ENCODE measurements at regions not wholly inside any gene's neighbourhood (a gene's known extent, or its start where the extent isn't known, plus 50 kb on each side); places are given as distances from the start of the nearest gene placed in this dataset.
"Not testable (repeated sequence)": the region's sequence is repeated elsewhere in the genome, so short reads cannot be mapped to it uniquely, and the experiment has no call there.

DNA sequence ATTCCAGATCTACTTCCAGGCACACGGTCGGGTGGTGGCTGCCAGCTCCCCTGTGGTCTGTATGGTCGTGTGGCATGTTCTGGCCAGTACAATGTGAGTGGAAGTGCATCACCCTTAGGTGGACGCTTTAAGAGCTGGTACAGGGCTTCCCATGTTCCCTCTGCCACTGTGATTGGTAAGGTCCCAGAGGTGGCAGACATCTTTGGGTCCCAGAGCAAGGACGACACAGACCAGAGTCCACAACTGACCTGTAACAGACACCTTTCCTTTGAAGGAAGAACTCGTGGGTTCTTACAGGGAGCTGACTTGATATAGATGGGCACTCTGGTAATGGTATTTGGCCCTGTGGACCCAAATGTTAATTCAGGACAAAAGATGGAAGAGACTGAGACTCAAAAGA is 90.0 kb upstream of the GDNF start:
- Histone ChIP-seq H3K4me3 (ENCODE audit: low read length) (no peak overlapping the region), H3K27ac (ENCODE audit: low read depth, low read length) (no peak overlapping the region), H3K9ac (ENCODE audit: extremely low read depth, low read length, poor library complexity, severe bottlenecking) (no peak overlapping the region), H3K4me1 (ENCODE audit: control insufficient read depth, insufficient read depth, low read length) (no peaks in the 10 kb centered on the region), H3K36me3 (ENCODE audit: control insufficient read depth, insufficient read depth, low read length) (no peaks in the 10 kb centered on the region), H3K9me3 (ENCODE audit: control insufficient read depth, low read length) (no peaks in the 10 kb centered on the region), H3K27me3 (ENCODE audit: control insufficient read depth, insufficient read depth, low read length, poor library complexity, severe bottlenecking) (no peaks in the 10 kb centered on the region)
- Mint-ChIP-seq H3K27me3 (ENCODE audit: insufficient read depth) (peaks cover 8% of the 10 kb centered on the region), H3K36me3 (ENCODE audit: low read depth) (no peaks in the 10 kb centered on the region), H3K27ac (no peak overlapping the region), H3K4me1 (no peaks in the 10 kb centered on the region), H3K9me3 (no peaks in the 10 kb centered on the region), H3K4me3 (no peak overlapping the region)
- TF ChIP-seq, protein P1, sequence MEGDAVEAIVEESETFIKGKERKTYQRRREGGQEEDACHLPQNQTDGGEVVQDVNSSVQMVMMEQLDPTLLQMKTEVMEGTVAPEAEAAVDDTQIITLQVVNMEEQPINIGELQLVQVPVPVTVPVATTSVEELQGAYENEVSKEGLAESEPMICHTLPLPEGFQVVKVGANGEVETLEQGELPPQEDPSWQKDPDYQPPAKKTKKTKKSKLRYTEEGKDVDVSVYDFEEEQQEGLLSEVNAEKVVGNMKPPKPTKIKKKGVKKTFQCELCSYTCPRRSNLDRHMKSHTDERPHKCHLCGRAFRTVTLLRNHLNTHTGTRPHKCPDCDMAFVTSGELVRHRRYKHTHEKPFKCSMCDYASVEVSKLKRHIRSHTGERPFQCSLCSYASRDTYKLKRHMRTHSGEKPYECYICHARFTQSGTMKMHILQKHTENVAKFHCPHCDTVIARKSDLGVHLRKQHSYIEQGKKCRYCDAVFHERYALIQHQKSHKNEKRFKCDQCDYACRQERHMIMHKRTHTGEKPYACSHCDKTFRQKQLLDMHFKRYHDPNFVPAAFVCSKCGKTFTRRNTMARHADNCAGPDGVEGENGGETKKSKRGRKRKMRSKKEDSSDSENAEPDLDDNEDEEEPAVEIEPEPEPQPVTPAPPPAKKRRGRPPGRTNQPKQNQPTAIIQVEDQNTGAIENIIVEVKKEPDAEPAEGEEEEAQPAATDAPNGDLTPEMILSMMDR (conservative IDR thresholded peaks at IDR 0.05) = no peak
- 93 to 96% methylated on average over 4 to 6 of the region's 6 CpGs for WGBS, 2 experiments (ENCODE audit: insufficient coverage in 1 of 2, insufficient read length in 1 of 2)
- DNase-seq = no peak

DNA sequence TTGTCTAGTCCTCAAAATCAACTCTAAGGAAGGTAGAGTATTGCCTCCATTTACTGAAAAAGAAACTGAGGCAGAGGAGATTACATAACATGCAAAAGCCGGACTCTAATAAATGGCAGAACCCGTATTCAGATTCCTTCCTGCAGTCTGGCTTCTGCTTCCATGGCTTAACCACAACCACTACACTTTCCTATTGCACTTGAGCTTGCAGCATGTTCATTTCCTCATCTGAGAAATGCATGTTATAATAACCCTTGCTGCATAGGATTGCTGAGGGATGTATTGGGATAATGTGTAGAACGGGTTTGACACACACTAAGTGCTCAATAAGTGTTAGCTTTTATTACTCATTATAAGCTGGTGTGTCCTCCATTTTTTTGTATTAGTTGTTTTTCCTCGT is 87.9 kb upstream of the GDNF start:
- H3K27me3 Mint-ChIP-seq (ENCODE audit: insufficient read depth); H3K9ac ChIP-seq (ENCODE audit: extremely low read depth, low read length, poor library complexity, severe bottlenecking); H3K27ac ChIP-seq (ENCODE audit: low read depth, low read length); H3K27ac Mint-ChIP-seq; H3K27me3 ChIP-seq (ENCODE audit: control insufficient read depth, insufficient read depth, low read length, poor library complexity, severe bottlenecking); H3K4me1 Mint-ChIP-seq; H3K4me3 Mint-ChIP-seq; H3K36me3 Mint-ChIP-seq (ENCODE audit: low read depth); DNase-seq; H3K4me1 ChIP-seq (ENCODE audit: control insufficient read depth, insufficient read depth, low read length); H3K4me3 ChIP-seq (ENCODE audit: low read length); H3K9me3 Mint-ChIP-seq; H3K36me3 ChIP-seq (ENCODE audit: control insufficient read depth, insufficient read depth, low read length); H3K9me3 ChIP-seq (ENCODE audit: control insufficient read depth, low read length): not testable (repeated sequence)
- 89 to 100% methylated on average over 1 to 2 of the region's 4 CpGs for WGBS, 2 experiments (ENCODE audit: insufficient coverage in 1 of 2, insufficient read length in 1 of 2)

DNA sequence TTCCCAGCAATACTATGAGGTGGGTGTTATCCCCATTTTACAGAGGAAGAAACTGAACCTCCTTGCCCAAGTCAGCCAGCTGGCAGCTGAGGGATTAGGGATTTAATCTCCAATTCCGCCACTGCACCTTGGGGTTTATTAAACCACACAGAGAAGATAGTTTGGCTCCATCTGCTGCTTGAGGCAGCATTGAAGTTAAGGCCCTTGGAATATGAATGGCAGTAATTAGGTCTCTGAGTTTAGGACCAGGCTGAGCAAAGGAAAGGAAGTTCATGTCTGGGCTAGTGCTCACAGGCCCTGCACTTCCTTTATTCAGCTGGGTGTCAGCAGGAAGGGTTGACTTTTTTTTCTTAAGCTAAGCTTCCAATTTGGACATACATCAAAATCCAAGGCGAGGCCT is 86.9 kb upstream of the GDNF start:
- WGBS, 2 experiments (ENCODE audit: insufficient coverage in 1 of 2, insufficient read length in 1 of 2) = 80 to 90% methylated on average over 1 to 2 of the region's 2 CpGs
- H3K27me3 Mint-ChIP-seq (ENCODE audit: insufficient read depth) = peaks cover 2% of the 10 kb centered on the region
- no peaks in the 10 kb centered on the region for H3K9me3 ChIP-seq (ENCODE audit: control insufficient read depth, low read length)
- H3K4me3 Mint-ChIP-seq = no peak overlapping the region
- H3K9ac ChIP-seq (ENCODE audit: extremely low read depth, low read length, poor library complexity, severe bottlenecking) = no peak overlapping the region
- H3K27me3 ChIP-seq (ENCODE audit: control insufficient read depth, insufficient read depth, low read length, poor library complexity, severe bottlenecking) = no peaks in the 10 kb centered on the region
- H3K36me3 ChIP-seq (ENCODE audit: control insufficient read depth, insufficient read depth, low read length) = no peaks in the 10 kb centered on the region
- H3K27ac ChIP-seq (ENCODE audit: low read depth, low read length) = no peak overlapping the region
- no peak overlapping the region for H3K27ac Mint-ChIP-seq
- TF ChIP-seq, protein P1 (conservative IDR thresholded peaks at IDR 0.05) = no peak
- no peaks in the 10 kb centered on the region for H3K36me3 Mint-ChIP-seq (ENCODE audit: low read depth)
- H3K4me1 Mint-ChIP-seq = no peaks in the 10 kb centered on the region
- H3K9me3 Mint-ChIP-seq = peaks cover 2% of the 10 kb centered on the region
- no peak for DNase-seq
- no peak overlapping the region for H3K4me3 ChIP-seq (ENCODE audit: low read length)
- no peaks in the 10 kb centered on the region for H3K4me1 ChIP-seq (ENCODE audit: control insufficient read depth, insufficient read depth, low read length)

DNA sequence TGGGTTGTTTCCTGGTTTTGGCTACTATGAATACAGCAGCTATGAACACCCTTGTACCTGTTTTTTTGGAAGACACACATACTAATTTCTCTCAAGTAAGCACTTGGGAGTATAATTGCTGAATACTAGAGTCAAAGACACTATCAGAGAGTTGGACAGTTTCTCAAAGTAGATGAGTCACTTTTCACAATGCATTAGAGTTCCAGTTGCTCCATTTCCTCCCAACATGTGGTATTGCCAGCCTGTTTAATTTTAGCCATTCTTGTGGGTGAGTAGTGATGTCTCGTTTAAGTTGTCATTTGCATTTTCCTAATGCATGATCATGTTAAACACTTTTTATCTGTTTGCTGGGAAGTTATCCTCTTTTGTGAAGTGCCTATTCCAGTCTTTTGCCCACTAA is 81.6 kb upstream of the GDNF start:
- Mint-ChIP-seq H3K4me3 (no peak overlapping the region), H3K36me3 (ENCODE audit: low read depth) (no peaks in the 10 kb centered on the region), H3K9me3 (peaks cover 5% of the 10 kb centered on the region), H3K27ac (no peak overlapping the region), H3K4me1 (peaks cover 4% of the 10 kb centered on the region), H3K27me3 (ENCODE audit: insufficient read depth) (peaks cover 11% of the 10 kb centered on the region)
- no peaks in the 10 kb centered on the region for H3K4me1 ChIP-seq (ENCODE audit: control insufficient read depth, insufficient read depth, low read length)
- H3K36me3 ChIP-seq (ENCODE audit: control insufficient read depth, insufficient read depth, low read length) = no peaks in the 10 kb centered on the region
- H3K27me3 ChIP-seq (ENCODE audit: control insufficient read depth, insufficient read depth, low read length, poor library complexity, severe bottlenecking) = no peaks in the 10 kb centered on the region
- H3K27ac ChIP-seq (ENCODE audit: low read depth, low read length) = no peak overlapping the region
- TF ChIP-seq, protein P1 (conservative IDR thresholded peaks at IDR 0.05) = no peak
- DNase-seq = no peak
- H3K4me3 ChIP-seq (ENCODE audit: low read length) = no peak overlapping the region
- WGBS, 2 experiments (ENCODE audit: insufficient coverage in 1 of 2, insufficient read length in 1 of 2) = 86 to 100% methylated on average over 1 of the region's 1 CpG
- H3K9ac ChIP-seq (ENCODE audit: extremely low read depth, low read length, poor library complexity, severe bottlenecking) = no peak overlapping the region
- H3K9me3 ChIP-seq (ENCODE audit: control insufficient read depth, low read length) = no peaks in the 10 kb centered on the region
